Mesenteric fat pad (tissue), 1 donor: ENCODE measurements at regions not wholly inside any gene's neighbourhood (a gene's known extent, or its start where the extent isn't known, plus 50 kb on each side); places are given as distances from the start of the nearest gene placed in this dataset.
A peak's percentile ranks its signal among the peaks of the same experiment; 100 is the strongest.
"Not testable (repeated sequence)": the region's sequence is repeated elsewhere in the genome, so short reads cannot be mapped to it uniquely, and the experiment has no call there.

ENCODE experiments used
- DNase-seq: peaks from one replicate; pipeline ENCODE4 v3.0.0-alpha.2; 2020; ENCODE audit warnings: low spot score
- donor health status: DM: yes; HTN: yes; CAD: no.

DNA sequence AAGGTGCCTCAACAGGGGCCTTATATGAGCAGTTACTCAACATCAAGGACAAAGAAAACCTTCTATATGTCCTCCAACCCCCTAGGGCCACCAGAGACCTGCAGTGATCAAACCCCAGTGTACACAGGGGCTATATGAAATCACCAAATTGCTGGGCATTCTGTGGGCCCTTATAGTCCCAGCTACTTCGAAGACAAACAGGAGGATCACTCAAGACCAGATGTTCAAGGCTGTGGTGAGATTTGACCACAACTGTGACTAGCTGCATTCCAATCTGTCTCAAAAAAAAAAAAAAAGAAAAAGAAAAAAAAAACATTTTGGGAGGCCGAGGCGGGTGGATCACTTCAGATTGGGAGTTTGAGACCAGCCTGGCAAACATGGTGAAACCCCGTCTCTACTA, 51.0 kb upstream of the PRB2 start:
- no peak for DNase-seq

DNA sequence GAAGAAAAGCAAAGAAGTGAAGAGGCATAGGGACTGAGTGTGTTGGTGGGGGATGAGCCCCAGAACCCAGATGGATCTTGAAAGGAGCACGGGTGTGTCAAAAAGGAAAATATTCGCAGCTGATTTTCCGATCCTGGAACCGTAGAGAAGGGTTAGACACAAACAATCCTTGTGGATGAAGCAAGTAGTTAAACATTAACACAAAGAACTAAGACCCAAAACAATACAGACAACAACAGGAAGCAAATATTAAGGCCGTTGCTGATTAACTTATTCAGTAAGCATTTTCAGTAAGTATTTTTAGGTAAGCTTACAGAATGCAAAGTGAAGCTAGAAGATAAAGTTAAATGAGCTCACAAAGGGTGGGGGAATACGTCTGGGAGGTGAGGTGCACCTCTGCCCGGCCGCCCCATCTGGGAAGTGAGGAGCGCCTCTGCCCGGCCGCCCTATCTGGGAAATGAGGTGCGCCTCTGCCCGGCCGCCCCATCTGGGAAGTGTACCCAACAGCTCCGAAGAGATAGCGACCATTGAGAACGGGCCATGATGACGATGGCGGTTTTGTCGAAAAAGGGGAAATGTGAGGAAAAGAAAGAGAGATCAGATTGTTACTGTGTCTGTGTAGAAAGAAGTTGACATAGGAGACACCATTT, 62.8 kb upstream of the PRB2 start:
- no peak for DNase-seq

DNA sequence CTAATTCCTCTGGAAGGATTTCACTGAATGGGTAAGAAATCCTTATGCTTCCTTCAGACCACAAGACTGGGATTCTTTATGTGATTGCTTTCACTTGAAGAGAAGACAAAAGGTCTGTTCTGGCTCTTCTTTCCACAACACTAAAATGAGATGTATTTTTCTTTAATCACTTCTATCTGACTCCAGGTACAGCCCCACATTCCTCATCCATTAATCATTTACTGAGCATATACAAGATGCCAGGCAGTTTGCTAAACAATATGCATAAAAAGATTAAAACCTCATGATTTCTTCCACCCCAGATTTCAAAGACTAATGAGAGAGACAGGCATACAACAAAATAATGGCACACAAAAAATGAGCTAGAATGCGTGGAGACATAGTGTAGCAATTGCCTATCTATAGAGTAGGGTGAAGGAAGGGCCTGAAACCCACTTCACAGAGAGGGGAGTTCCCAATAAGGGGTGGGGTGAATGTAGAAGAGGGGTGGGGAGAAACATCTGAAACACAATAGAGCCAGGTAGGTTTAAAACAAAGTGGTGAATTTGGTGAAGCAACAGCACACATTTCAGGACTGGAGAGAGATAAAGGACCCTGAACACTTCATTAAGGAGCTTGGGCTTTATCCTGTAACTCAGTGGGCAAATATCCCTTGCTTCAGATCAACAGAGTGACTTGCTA, 65.1 kb upstream of the PRB2 start:
- no peak for DNase-seq

DNA sequence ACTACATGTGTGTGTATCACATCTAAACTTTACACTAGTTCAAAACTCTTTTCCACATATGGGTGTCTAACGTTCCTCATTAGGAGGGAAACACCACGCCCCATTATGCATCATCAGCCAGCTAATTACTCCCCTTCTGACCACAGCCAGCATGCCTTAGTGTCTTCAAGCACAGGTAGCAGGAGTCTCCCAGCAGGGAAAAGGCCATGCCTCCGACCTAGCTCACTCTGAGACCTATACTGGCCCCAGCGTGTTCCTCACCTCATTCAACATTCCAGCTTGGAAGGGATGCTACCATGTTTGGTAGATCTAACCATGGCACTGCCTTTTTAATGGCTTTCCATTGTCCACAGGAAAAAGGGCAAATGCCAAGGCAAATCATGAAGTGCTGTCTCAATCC, 66.1 kb upstream of the PRB2 start:
- DNase-seq: no peak

DNA sequence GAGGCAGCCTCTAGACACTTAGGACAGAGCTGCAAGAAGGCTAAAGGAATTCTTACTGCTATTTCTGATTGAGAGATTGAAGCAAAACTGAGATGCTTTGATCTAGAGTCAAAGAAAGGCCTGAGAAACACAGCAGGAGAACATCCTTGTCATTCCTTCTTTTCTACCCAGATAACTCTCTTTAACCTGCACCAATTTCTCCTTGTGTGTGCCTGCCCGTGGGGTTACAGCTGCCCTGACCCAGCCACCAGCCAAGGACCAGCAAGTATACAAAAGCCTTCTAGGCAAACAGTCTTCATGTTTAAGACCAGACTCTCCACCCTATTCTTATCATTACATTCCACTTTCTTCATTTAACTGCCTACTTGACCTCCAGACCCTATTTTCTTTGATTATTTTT, 81.7 kb upstream of the PRB2 start:
- no peak for DNase-seq

DNA sequence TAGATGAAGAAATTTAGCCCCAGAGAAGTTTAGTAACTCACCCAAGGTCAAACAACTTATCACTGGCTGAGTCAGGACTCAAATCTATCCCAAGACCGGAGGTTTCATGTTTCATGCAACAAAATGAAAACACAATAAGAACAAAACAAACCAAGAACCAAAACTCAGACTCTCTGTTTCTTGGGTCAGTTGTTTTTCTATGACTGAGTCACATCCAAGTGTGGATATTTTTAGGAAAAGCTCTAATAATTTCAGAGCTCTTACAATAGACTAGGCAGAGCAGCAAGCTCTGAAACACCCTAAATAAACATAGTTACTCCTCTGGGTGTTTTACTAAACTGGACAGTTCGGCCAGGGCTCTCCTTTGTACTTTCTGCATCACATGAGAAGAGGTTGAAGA, 87.6 kb upstream of the PRB2 start:
- DNase-seq: no peak

DNA sequence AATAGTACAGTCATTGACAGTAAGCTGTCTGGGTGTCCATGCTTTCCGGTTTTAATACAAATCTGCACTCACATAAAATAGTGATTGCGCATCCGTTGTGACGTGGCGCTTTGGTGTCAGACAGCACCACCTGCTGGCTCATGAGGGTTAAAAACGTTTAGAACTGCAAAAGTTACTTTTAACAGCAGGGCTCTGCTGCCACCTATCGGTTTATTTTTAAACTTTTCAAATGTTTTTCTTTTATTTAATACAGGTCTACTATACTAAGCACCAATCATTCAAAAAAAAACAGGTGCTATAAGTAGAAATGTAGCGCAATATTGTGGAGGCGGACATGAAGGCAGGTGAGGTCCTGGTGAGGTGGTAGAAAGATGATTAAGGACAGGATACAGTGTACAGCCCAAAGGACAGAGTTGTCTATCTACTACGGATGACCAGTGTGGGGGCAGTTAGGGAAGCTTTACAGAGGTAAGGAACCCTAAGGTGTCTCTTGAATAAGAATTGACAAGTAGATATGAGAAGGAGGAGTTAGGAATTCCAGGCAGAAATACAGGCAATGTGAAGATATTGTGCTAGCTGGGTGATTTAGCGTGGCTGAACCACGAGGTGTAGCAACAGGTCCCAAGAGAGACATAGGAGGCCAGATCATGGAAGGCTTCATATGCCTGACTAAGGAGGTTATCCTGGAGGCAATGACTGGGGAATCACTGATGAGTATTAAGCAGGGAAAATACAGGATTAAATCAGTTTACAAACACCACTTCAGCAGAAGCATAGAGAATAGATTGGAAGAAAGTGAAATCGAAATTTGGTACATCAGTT, 91.5 kb upstream of the PRB2 start:
- DNase-seq: no peak

DNA sequence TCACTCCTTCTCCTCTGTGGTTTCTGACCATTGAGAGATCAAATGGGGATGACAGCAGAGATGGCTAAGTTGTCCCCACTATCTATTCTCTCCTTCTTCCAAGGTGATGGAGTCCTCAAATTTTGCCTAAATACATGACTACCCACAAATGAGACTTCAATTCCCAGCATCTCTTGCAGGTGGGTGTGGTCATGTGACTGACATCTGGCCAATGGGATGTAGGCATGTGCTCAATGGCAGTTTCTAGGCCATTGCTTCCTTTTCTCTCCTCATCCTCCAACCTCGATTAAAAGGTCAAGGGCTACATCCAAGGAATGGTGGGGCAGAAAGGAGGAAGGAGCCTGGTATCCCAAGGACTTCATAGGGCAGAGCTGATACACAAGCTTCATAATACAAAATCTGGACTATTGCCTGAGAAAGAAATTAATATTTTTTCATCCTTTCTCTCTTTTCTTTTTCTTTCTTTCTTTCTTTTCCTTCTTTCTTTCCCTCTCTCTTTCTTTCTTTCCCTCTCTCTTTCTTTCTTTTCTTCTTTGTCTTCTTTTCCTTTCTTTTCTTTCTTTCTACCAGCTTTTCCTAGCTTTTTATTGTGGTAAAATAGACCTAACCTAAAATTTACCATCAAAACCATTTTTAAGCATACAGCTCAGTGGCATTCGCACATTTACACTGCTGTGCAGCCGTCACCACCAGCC, 100.9 kb upstream of the PRB2 start:
- DNase-seq: no peak

DNA sequence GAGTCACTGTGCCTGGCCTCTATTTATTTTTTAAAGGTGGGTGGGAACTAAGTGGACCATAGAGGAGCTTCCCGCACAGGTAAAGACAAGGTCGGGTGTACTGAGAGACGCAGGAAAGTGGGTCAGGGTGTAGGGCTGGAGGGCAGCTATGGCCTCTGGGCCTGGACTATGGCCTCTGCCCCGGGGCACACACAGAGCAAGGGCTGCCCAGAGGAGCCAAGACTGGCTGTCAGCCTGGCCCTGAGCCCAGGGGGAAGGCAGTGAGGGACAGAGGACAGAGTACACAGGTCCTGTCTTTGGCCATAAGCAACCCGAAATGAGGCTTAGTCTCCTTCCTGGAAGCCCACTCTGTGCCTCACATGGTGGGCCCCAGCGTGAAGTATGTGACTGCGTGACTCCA, 102.1 kb upstream of the PRB2 start:
- no peak for DNase-seq

DNA sequence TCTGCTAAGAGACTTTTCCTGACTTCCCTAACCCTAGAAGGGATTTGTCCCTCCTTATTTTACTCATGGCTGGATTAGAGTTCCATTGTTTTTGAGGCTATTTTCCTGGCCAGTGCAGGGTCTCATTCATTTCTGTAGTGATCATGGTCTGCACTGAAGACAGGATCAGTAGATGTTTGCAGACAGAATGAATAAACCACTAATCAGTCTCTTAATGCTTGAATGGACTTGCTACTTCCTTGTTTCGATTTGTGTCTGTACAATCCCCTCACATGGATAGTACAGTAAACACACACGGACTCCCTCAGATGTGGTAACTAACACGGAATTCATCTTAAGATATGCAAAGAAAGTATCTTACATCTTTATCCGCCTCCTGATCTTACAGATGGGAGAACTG, 102.6 kb upstream of the PRB2 start:
- no peak for DNase-seq

DNA sequence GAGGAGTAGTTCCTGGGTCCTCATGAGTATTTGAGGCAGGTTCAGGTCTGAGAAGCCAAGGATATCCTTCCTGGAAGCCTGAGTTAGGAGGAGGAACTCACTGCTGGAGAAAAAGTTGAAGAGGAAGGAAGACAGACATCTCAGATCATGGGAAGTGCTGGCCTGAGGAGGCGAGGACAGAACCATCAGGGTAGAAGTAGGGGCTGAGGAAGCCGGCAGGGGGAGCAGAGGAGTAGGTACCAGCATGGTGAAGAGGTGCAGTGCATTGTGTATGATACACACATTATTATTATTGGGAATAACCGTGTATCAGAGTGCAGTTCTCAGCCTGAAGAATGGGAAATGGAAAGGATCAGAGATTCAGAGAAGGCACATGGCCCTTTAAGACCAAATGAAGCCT, 103.2 kb upstream of the PRB2 start:
- DNase-seq: not testable (repeated sequence)

DNA sequence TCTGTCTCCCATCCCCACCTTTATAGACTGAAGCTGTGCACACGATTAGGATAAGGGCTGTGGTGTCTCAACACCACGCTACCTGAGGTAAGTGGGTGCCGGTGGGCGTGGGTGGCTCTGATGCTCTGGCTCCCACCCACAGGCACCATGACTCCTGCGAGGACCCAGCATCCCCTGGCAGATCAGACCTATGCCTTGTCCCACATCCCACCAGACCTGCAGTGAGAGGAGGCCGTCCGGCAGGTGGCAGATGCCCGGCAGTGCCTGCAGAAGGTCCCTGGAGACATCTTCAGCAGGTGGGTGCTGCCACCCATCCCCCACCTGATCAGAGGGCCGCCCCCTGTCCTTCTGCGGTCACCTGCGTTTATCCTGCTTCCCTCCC, 104.4 kb upstream of the PRB2 start:
- DNase-seq: no peak

DNA sequence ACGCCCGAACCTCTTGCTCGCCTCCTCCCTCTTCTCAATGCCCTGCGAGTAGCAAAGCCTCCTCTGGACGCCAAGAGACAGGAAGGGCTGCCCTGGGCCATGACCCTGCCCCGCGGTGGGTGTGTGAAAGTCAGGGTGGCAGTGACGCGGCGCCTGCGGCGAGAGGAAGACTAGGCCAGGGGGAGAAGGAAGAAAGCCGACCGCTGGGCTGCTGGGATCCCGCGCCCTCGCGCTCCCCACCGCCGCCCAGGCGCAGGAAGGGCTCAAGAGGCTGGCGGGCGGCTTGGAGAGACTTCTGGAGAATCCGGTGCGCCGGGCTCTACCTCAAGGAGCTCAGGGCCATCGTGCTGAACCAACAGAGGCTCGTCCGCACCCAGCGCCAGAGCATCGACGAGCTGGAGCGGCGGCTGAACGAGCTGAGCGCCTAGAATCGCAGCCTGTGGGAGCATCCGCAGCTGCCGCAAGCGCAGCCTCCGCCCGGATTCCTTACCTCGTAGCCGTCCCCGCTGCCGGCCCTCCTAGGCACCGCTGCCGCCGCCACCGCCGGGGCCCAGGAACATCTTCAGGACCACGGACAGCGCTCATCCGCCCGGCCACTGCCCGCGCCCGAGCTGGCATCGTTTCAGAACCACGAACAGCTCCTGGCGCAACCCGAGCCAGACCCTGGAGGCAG, 105.0 kb upstream of the PRB2 start:
- DNase-seq: peak; percentile 94

DNA sequence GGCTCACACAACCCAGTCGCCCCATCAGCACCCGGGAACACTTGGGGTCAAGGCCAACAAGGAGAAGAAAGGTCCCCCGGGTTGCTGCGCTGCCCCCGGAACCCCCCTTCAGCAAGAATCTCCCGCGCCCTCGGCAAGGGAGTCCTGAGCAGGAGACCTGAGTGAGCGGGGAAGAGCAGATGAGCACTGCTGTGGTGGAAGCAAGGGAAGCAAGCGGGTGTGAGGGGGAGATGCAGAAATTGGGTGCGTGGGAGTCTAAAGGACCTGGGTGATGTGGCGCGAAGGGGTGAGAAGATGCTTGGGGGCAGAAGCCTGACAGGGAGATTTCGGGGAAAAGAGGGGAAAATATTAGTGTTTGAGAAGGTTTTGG, 105.5 kb upstream of the PRB2 start:
- no peak for DNase-seq

DNA sequence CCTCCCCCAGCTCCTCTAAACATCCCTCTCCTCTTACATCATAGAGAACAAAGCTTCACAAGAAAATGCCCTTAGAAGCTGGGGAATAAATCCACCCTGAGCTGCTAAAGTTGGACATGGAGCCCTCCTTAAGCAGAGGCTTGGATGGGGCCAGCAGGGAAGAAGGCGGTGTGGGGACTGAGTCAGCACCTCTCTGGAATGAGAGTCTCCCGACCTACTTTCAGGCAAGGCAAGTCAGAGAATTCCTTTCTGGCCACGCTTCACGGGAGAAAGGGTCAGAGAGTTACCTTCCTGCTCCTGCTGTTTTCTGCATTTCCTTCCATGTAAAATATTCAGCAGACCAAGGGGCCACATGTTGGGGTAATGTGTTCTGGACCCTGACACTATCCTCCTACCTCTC, 113.3 kb upstream of the PRB2 start:
- no peak for DNase-seq

DNA sequence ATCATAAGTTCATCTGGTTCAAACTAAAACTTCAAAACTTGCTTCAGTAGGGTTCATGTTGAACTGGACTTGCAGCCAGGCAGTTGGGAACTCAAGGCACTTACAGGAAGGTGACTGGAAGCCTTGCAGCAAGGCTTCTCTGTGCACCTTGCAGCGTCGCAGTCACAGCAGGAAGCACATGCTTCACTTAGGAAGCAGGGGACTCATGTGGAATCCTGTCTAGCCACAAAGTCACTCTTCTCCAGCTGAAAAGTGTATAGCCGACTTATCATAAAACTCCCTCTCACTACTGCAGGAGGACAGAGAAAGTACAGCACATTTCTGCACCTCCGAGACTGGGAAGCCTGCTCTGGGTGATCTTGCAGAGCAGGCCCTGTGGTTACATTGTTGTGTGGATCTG, 114.0 kb upstream of the PRB2 start:
- no peak for DNase-seq

DNA sequence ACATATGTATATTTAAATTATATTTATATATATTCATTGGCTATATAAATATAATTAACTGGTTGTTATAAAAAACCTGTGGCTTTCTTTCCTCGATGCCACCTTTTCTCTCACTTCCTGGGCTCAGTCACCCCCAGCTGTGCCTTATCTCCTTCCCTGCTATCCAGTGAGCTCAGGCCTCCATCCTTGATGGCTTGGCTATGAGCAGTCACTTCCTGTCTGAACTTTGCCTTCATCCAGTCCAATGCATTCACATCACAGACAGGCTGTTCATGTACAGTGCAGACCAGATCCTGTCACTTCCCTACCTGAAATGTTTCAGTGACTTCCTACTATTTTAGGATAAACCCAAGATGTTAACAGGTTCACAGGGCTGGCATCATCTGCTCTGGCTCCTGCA, 115.3 kb upstream of the PRB2 start:
- no peak for DNase-seq

DNA sequence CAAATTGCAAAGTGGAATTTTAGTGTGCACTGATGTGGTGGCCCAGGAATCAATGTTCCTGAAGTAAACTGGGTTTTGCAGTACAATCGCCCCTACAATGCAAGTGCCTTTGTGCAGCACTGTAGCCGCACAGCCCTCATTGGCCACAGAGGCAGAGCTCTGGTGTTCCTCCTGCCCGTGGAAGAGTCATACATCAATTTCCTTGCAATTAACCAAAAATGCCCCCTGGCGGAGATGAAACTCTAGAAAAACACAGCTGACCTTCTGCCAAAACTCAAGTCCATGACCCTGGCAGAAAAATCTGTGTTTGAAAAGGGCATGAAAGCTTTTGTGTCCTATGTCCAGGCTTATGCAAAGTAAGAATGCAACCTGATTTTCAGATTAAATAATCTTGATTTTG, 117.9 kb upstream of the PRB2 start:
- DNase-seq: no peak

DNA sequence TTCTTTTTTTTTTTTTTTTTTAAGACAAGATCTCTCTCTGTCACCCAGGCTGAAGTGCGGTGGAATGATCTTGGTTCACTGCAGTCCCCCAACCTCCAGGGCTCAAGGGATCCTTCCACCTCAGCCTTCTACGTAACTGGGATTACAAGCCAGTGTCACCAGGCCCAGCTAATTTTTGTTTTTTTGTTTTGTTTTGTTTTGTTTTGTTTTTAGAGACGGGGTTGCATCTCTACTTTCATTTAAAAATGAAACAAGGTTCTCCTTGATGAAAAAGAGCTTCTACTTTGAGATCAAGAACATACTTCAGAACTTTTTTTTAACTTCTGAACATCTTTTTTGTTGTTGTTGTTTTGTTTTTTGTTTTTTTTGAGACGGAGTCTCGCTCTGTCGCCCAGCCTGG, 121.7 kb upstream of the PRB2 start:
- DNase-seq: no peak

DNA sequence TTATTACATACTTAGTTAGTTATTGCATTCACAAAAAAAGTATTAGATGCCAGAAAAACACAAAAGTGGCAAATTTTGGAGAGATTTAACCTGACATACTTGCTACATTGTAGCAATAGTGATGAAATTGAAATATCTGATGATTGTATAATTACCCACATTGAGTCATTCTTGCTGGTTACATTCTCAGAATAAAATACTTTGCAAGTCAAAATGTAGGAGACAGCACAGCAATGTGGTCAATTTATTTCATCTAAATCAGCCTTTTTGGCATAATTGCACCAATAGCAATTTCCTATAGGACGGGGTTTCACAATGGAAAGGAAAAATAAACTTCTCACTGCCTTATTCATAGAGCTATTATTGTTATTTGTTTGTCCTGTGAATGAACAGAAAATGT, 125.0 kb upstream of the ETV6 start:
- no peak for DNase-seq

DNA sequence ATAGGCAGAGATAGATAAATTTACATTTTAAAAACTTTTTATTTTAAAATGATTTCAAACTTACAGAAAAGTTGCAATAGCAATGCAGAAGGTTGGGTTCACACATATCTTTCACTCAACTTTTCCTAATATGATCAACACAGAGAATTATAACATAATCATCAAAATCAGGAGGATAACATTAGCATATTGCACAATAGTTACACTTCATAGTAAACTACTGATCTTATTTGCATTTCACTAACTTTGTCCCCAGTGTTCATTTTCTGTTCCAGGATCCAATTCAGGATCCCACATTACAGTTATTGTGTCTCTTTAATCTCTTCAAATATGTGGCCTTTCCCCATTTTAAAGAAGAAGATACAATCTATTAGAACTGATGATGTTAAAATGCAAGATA, 115.4 kb upstream of the ETV6 start:
- no peak for DNase-seq

DNA sequence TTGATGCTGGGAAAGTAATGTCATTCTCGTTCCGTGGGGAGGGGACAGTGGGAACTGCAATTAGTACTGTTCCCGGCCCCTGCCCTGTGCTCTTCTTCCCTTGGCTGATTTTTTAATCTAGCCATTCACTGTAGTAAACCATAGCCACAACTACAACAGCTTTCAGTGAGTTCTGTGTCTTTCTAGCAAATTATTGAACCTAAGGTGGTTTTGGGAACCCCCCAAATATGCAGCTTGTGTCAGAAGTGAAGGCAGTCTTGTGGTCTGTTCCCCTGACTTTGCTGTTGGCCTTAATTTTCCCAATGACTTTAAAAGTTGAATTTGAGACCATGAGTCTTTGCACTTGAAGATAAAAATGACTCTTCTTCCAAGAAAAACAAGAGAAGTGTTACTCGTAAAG, 114.3 kb upstream of the ETV6 start:
- no peak for DNase-seq
